ENCODE measurements at regions not wholly inside any gene's neighbourhood (a gene's known extent, or its start where the extent isn't known, plus 50 kb on each side); places are given as distances from the start of the nearest gene placed in this dataset.

DNA sequence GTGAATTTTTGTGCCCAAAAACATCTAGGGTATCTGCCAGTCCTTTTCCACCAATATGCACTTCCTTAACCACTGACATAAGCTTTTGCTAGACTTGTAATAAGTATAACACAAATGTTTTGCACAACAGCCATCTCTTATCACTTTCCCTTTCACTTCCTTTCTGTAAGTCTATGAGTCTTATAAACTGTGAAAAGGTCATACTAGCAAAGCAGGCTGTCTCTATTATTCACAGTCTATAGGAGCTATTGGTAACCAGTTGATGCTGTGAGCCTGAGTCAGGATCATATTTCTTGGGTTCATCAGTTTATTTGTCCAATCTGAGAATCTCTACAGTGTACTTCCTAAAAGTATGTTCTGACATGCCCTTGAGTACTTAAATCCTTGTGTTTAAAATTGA is 172.6 kb downstream of the CHRM3 start:
- Mint-ChIP-seq H3K27me3 (no peaks in the 10 kb centered on the region), H3K4me1 (peaks cover 4% of the 10 kb centered on the region), H3K27ac (no peak overlapping the region), H3K36me3 (ENCODE audit: low read depth) (no peaks in the 10 kb centered on the region), H3K9me3 (no peaks in the 10 kb centered on the region), H3K4me3 (no peak overlapping the region)
- ATAC-seq (replicated peaks) = peak; percentile 38

- no peak for ATAC-seq (replicated peaks)
- Mint-ChIP-seq H3K4me1 (peaks cover 4% of the 10 kb centered on the region), H3K4me3 (no peak overlapping the region), H3K27ac (no peak overlapping the region), H3K27me3 (no peaks in the 10 kb centered on the region), H3K36me3 (ENCODE audit: low read depth) (no peaks in the 10 kb centered on the region), H3K9me3 (no peaks in the 10 kb centered on the region)
These were observed 174.6 kb downstream of the CHRM3 start for GRCh38 chr1:239560921-239561320.

DNA sequence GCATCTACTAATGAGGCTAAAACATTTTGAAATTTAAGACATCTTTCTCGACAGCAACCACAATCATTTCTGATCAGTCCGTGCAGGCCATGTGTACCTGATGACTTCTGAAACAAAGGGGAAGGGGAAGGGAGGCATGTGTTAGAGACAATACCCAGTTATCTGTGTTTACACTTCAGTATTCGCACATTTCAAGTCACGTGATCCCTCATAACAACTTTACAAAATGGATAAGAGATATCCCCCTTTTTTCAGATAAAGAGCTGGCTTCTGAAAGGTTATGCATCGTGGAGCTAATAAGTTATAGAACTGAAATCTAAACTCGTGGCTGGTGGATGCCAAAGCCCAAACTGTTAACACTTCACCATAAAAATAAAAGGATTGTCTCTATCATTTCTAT is 175.7 kb downstream of the CHRM3 start:
- no peak for ATAC-seq (replicated peaks)
- Mint-ChIP-seq H3K36me3 (ENCODE audit: low read depth) (no peaks in the 10 kb centered on the region), H3K4me3 (no peak overlapping the region), H3K4me1 (peaks cover 4% of the 10 kb centered on the region), H3K27me3 (no peaks in the 10 kb centered on the region), H3K9me3 (no peaks in the 10 kb centered on the region), H3K27ac (no peak overlapping the region)

DNA sequence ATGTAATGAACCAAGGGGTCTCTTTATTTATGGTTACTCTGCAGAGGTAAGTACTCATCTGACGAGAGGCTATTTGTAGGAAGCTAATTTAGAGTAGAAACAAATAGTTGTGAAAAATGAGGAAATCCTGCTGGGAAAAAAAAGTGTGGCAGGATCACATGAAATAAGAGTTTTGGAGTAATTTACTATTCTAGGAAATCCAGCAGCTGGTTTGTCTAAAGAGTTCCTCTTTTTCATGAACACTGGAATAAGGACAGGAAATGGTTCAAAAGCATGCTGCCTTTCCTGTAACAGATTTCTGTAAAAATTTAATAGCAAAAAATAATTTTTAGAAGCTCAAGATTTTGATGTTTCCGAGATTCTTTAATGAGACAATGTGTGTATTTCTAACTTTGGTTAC is 177.3 kb downstream of the CHRM3 start:
- peaks cover 3% of the 10 kb centered on the region for H3K9me3 Mint-ChIP-seq
- peaks cover 4% of the 10 kb centered on the region for H3K4me1 Mint-ChIP-seq
- no peaks in the 10 kb centered on the region for H3K36me3 Mint-ChIP-seq (ENCODE audit: low read depth)
- no peak overlapping the region for H3K4me3 Mint-ChIP-seq
- H3K27me3 Mint-ChIP-seq = no peaks in the 10 kb centered on the region
- H3K27ac Mint-ChIP-seq = no peak overlapping the region
- no peak for ATAC-seq (replicated peaks)

- Mint-ChIP-seq H3K27me3 (no peaks in the 10 kb centered on the region), H3K27ac (no peak overlapping the region), H3K9me3 (peaks cover 3% of the 10 kb centered on the region), H3K36me3 (ENCODE audit: low read depth) (no peaks in the 10 kb centered on the region), H3K4me1 (no peaks in the 10 kb centered on the region), H3K4me3 (no peak overlapping the region)
- ATAC-seq (replicated peaks) = no peak
These were observed 179.7 kb downstream of the CHRM3 start for GRCh38 chr1:239566074-239566473.

DNA sequence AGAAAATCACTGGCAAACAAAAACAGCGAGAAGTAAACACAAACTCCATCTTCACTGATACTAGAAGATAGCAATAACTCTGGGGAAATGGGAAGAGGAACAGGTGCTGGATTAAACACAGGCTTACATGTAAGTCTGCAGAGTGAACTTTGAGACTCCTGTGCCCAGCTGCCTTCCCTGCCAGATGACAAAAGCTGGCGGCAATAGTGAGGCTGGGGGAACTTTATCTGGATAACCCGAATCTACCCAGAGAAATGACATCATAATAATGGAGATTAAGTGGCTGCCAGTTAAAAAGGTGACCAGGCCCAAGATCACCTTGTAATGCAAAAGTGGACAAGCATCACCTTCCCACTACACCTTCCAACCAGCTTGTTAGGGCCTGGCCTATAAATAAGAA is 184.5 kb downstream of the CHRM3 start:
- Mint-ChIP-seq H3K27ac (no peak overlapping the region), H3K27me3 (no peaks in the 10 kb centered on the region), H3K4me1 (no peaks in the 10 kb centered on the region), H3K36me3 (ENCODE audit: low read depth) (no peaks in the 10 kb centered on the region), H3K4me3 (no peak overlapping the region), H3K9me3 (peaks cover 3% of the 10 kb centered on the region)
- ATAC-seq (replicated peaks) = no peak

GRCh38 chr1:239572183-239572582 is 185.8 kb downstream of the CHRM3 start:
- Mint-ChIP-seq H3K4me3 (no peak overlapping the region), H3K36me3 (ENCODE audit: low read depth) (no peaks in the 10 kb centered on the region), H3K27ac (no peak overlapping the region), H3K27me3 (no peaks in the 10 kb centered on the region), H3K4me1 (no peaks in the 10 kb centered on the region), H3K9me3 (peaks cover 2% of the 10 kb centered on the region)
- ATAC-seq (replicated peaks) = no peak

DNA sequence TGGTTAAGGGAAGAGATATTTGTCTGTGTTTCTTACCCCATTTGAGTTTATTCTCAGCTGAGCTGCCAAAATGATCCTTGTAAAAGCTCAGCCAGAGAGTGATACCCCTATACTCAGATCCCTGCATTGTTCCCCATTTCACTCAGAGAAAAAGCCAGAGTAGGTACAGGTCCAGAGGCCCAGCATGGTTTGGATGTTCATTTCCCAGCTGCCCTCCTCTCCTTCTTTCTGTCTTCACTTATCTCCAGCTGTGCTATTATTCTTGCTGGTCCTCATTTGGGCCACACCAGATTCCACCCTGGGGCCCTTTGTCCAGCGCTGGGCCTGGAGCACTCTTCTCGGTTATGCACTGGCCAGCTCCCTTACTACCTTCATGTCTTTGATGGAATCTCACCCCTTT is 187.7 kb downstream of the CHRM3 start:
- ATAC-seq (replicated peaks) = no peak
- H3K9me3 Mint-ChIP-seq = no peaks in the 10 kb centered on the region
- H3K36me3 Mint-ChIP-seq (ENCODE audit: low read depth) = no peaks in the 10 kb centered on the region
- H3K27me3 Mint-ChIP-seq = no peaks in the 10 kb centered on the region
- no peak overlapping the region for H3K27ac Mint-ChIP-seq
- no peaks in the 10 kb centered on the region for H3K4me1 Mint-ChIP-seq
- no peak overlapping the region for H3K4me3 Mint-ChIP-seq

DNA sequence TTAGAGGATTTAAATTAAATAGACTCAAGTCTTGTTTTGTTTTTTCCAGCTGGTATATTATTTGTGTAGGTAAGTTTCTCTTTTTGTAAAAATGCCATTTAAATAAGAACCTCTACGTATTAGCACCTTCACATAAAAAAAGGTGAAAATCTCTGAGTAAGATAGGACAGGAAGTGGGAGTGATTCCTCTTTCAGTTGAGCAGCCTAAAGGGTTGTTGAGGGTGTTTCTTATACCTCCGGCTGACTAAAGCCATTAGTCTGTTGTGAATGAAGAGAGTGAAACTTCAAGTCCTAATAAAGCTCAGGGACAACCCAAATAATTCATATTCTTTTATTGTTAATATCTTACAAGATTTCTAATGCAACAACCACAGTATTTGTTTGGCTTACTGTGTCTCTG is 188.7 kb downstream of the CHRM3 start:
- no peaks in the 10 kb centered on the region for H3K9me3 Mint-ChIP-seq
- peak; percentile 51 for ATAC-seq (replicated peaks)
- H3K27ac Mint-ChIP-seq = no peak overlapping the region
- H3K4me3 Mint-ChIP-seq = no peak overlapping the region
- peaks cover 1% of the 10 kb centered on the region for H3K27me3 Mint-ChIP-seq
- H3K4me1 Mint-ChIP-seq = no peaks in the 10 kb centered on the region
- H3K36me3 Mint-ChIP-seq (ENCODE audit: low read depth) = no peaks in the 10 kb centered on the region

- peaks cover 10% of the 10 kb centered on the region for H3K27me3 Mint-ChIP-seq
- no peaks in the 10 kb centered on the region for H3K9me3 Mint-ChIP-seq
- H3K4me1 Mint-ChIP-seq = peaks cover 5% of the 10 kb centered on the region
- H3K36me3 Mint-ChIP-seq (ENCODE audit: low read depth) = no peaks in the 10 kb centered on the region
- no peak for ATAC-seq (replicated peaks)
- no peak overlapping the region for H3K27ac Mint-ChIP-seq
- no peak overlapping the region for H3K4me3 Mint-ChIP-seq
These were observed 197.2 kb downstream of the CHRM3 start for GRCh38 chr1:239583536-239583935.

DNA sequence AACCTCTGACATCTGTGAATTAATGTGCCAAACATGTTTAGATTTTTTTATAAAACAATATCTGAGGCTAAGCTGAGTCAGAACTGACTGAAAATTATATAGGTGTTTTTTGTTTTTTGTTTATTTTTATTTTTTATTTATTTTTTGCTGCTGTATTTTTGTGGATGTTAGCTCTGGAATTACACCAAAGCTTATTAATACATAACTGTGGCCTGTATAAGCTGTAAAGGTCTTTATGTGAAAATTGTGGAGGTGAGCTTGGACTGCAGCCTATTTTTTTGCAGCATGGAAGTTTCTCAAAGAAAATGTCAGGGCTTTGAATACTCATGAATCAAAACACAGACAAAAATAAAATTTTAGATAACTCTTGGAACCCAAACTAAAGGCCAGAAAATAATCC is 199.8 kb downstream of the CHRM3 start:
- no peaks in the 10 kb centered on the region for H3K36me3 Mint-ChIP-seq (ENCODE audit: low read depth)
- H3K4me3 Mint-ChIP-seq = no peak overlapping the region
- H3K9me3 Mint-ChIP-seq = no peaks in the 10 kb centered on the region
- H3K4me1 Mint-ChIP-seq = peaks cover 5% of the 10 kb centered on the region
- peaks cover 7% of the 10 kb centered on the region for H3K27me3 Mint-ChIP-seq
- no peak for ATAC-seq (replicated peaks)
- H3K27ac Mint-ChIP-seq = no peak overlapping the region

DNA sequence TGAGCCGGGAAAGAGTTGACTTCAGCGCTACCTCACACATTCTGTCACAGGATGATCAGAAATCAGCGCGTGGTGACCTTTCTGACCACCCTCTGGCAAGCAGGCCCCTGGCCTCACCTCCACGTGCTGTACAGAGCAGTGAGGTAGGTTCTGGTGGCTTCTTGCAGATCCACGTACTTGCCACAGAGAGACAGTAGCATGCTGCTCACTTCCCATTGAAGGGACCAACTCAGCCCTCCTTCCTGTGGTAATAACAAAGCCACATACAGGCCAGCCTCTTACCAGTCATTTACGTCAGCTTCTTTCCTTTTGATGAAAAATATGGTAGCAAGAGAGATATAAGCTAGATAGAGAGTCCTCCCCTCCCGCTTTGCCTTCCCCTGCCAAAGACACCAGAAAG is 200.7 kb downstream of the CHRM3 start:
- Mint-ChIP-seq H3K27ac (no peak overlapping the region), H3K4me3 (no peak overlapping the region), H3K36me3 (ENCODE audit: low read depth) (no peaks in the 10 kb centered on the region)

GRCh38 chr1:239587574-239588369 is 201.4 kb downstream of the CHRM3 start:
- Mint-ChIP-seq H3K9me3 (no peaks in the 10 kb centered on the region), H3K27me3 (peaks cover 2% of the 10 kb centered on the region)
- no peak for ATAC-seq (replicated peaks)

More for the DNA sequence above, 200.7 kb downstream of the CHRM3 start:
- peaks cover 7% of the 10 kb centered on the region for H3K27me3 Mint-ChIP-seq
- ATAC-seq (replicated peaks) = peak; percentile 93
- no peaks in the 10 kb centered on the region for H3K9me3 Mint-ChIP-seq
- H3K4me1 Mint-ChIP-seq = peaks cover 5% of the 10 kb centered on the region

DNA sequence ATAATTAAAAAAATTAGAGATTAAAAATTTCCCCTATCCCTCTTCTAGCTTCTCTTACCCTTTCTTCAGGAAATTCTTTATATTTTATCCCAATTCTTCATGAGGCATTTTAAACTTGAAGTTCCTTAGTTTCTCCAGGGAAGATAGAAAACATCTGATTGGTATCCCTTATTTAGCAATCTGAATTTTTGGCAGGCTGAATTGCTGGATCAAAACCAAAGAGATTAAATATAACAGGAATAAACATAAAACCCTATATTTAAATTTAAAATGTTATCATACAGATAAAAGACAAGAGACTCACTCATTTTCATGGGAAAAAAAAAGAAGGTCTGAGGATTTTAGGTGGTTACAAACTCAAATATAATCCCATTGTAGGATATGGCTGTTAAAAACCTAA is 204.2 kb downstream of the CHRM3 start:
- Mint-ChIP-seq H3K4me1 (peaks cover 5% of the 10 kb centered on the region), H3K27ac (no peak overlapping the region), H3K4me3 (no peak overlapping the region), H3K36me3 (ENCODE audit: low read depth) (no peaks in the 10 kb centered on the region), H3K27me3 (no peaks in the 10 kb centered on the region), H3K9me3 (no peaks in the 10 kb centered on the region)
- no peak for ATAC-seq (replicated peaks)

More at GRCh38 chr1:239587574-239588369, 201.4 kb downstream of the CHRM3 start:
- H3K4me3 Mint-ChIP-seq = no peak overlapping the region
- no peak overlapping the region for H3K27ac Mint-ChIP-seq
- no peaks in the 10 kb centered on the region for H3K36me3 Mint-ChIP-seq (ENCODE audit: low read depth)
- H3K4me1 Mint-ChIP-seq = peaks cover 5% of the 10 kb centered on the region

DNA sequence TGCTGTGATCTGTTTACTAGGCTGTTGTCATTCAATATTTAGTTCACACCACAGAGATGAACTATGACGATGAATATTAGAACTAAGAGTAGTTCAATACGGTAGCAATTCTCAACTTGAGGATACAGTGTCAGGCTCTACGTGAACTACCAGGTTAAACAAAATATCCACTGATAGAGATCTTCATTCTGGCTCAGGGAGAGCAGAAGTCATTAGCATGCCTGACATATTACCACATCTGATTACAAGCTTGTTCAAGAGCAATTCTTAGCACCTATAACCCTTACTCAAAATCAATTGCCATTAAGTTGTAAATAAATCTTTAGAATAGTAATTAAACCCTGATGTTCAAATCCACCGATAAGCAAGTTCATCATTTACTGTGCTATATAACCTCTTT is 207.2 kb downstream of the CHRM3 start:
- no peak for ATAC-seq (replicated peaks)
- no peaks in the 10 kb centered on the region for H3K4me1 Mint-ChIP-seq

DNA sequence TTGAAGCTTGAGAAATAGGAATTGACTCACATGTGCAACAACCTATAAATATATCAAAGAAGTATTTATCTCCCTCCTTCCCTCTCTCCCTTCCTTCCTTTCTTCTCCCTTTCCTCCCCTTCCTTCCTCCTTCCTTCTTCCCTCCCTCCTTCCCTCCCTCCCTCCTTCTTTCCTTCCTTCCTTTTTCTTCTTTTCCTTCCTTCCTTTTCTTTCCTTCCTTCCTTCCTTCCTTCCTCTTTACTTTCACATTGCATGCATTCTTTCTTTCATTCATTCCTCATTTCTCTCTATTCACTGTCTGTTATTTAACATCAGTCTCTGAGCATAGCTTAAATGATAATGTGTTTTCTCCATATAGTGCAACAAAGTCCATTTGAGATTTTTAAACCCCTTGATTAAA is 214.2 kb downstream of the CHRM3 start:
- Mint-ChIP-seq H3K27me3 (no peaks in the 10 kb centered on the region), H3K4me1 (no peaks in the 10 kb centered on the region), H3K27ac (no peak overlapping the region), H3K9me3 (no peaks in the 10 kb centered on the region), H3K36me3 (ENCODE audit: low read depth) (no peaks in the 10 kb centered on the region), H3K4me3 (no peak overlapping the region)
- no peak for ATAC-seq (replicated peaks)

More for the DNA sequence above, 207.2 kb downstream of the CHRM3 start:
- Mint-ChIP-seq H3K9me3 (no peaks in the 10 kb centered on the region), H3K27ac (no peak overlapping the region), H3K4me3 (no peak overlapping the region), H3K36me3 (ENCODE audit: low read depth) (no peaks in the 10 kb centered on the region), H3K27me3 (no peaks in the 10 kb centered on the region)
